HG02885 (cell line): ENCODE measurements at regions not wholly inside any gene's neighbourhood (a gene's known extent, or its start where the extent isn't known, plus 50 kb on each side); places are given as distances from the start of the nearest gene placed in this dataset.
"Not testable (repeated sequence)": the region's sequence is repeated elsewhere in the genome, so short reads cannot be mapped to it uniquely, and the experiment has no call there.

Source experiments
- ATAC-seq: cut with Tn5 transposase; IDR thresholded peaks from one replicate; pipeline ENCODE4 v1.9.1; 2021; ENCODE audit warnings: mild to moderate bottlenecking; ENCODE audit not compliant: unreplicated experiment, poor library complexity

DNA sequence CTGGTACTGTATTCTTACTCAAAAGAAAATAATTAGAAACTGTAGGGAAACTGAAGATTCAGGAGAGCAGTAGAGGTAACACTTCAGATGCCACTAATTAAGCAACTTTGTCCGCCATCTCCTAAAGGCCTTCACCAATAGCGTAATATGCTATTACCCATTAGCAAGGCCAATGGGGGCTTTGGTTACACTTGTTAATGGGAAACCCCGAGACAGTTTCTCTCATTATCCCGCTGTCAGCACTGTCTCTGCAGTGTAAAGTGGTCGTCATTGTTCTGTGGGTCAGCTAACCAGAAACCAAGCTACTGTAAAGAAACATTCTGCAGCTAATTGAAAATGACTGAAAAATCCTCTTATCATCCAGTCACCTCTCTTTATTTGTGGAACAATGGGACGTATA is 468.0 kb upstream of the POU3F2 start:
- ATAC-seq = no peak

DNA sequence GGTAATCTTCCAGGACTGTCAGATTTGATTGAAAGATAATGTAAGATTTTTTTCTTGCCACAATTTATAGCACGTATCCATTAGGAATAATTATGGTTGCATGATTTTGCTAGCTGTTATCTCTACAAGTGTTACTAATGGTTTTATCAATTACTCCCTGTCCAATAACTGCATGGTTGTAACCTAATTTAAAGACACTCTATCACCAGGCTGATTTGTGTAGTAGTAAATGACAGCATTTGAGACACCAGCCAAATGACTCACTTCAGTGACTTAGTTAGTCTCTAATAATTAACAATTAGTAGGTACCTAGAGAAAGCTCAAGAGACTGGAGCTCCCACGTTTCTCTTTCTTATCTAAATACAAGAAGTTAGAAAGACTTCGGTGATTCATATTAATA is 453.8 kb upstream of the POU3F2 start:
- no peak for ATAC-seq

DNA sequence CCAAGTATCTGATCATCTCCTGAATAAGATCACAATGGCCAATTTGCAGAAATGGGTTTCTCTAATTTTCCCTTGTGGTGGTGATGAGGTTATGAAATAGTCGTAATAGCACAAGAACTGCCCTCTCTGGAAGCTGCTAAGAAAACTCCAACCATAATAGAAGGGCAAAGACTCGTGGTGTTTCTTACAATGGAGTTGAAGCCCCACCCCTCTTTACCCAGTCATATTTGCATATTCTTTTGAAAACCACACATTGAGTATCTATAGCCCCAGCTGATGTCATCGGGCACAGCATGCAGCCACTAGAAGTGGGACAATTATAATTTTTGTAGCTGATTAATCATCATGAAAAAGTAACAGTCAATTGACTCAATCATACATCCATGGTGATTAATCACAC is 452.1 kb upstream of the POU3F2 start:
- no peak for ATAC-seq

- ATAC-seq = no peak
These were observed 450.0 kb upstream of the POU3F2 start for GRCh38 chr6:98384334-98384733.

GRCh38 chr6:98384801-98385200 is 449.6 kb upstream of the POU3F2 start:
- no peak for ATAC-seq

DNA sequence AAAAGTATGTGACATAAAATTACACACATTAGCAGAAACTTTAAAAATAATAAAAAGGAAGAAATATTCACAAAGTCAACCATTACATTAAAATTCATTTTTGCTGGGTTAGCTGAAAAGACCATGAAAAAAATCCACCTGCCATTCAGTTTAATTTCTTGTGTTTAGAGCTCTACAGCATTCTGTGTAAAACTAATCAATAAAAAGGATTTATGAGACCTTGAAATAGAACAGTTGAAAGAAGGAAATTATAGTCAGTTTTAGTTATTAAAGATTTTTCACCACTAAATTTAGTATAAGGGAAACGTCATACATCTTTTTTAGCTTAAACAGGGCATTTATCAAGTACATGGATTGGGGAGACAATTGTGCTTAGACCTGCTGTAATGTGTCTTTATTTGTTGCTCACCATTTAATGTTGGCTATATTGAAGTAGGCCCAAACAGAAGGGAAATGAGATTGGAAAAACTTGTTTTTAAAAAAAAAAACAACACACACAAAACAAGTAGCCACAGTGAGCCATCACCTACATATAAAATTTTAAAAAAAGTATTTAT is 438.7 kb upstream of the POU3F2 start:
- no peak for ATAC-seq

- ATAC-seq = no peak
These were observed 418.3 kb upstream of the POU3F2 start for GRCh38 chr6:98416027-98416426.

DNA sequence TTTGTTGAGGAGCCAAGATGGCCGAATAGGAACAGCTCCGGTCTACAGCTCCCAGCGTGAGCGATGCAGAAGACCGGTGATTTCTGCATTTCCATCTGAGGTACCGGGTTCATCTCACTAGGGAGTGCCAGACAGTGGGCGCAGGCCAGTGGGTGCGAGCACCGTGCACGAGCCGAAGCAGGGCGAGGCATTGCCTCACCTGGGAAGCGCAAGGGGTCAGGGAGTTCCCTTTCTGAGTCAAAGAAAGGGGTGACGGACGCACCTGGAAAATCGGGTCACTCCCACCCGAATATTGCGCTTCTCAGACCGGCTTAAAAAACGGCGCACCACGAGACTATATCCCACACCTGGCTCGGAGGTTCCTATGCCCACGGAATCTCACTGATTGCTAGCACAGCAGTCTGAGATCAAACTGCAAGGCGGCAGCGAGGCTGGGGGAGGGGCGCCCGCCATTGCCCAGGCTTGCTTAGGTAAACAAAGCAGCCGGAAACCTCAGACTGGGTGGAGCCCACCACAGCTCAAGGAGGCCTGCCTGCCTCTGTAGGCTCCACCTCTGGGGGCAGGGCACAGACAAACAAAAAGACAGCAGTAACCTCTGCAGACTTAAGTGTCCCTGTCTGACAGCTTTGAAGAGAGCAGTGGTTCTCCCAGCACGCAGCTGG is 417.7 kb upstream of the POU3F2 start:
- not testable (repeated sequence) for ATAC-seq

GRCh38 chr6:98433325-98434056 is 400.9 kb upstream of the POU3F2 start:
- ATAC-seq = peak; percentile 77

GRCh38 chr6:98443633-98444032 is 390.7 kb upstream of the POU3F2 start:
- ATAC-seq = no peak

- ATAC-seq = no peak
These were observed 381.7 kb upstream of the POU3F2 start for GRCh38 chr6:98452685-98453084.

GRCh38 chr6:98454809-98455322 is 379.5 kb upstream of the POU3F2 start:
- ATAC-seq = no peak

DNA sequence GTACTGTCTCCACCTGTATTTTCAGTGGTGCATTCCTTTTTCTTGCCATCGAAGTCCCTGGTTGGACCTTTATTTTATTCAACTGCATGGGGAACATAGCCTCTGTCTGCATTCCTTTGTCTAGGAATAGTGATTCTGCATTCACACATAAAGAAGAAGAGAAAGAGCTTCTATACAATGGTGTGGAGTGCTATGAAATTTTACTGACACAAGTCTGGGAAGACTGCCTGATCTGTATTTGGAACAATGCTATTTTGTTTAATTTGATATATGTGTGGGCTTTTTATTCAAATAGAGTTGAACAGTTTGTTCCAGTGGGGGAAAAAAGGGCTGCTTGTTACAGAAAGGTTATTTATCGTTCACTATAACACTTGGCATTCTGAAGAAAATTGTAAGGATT is 375.7 kb upstream of the POU3F2 start:
- ATAC-seq = no peak

GRCh38 chr6:98463038-98464000 is 371.1 kb upstream of the POU3F2 start:
- no peak for ATAC-seq

- no peak for ATAC-seq
These were observed 367.3 kb upstream of the POU3F2 start for GRCh38 chr6:98467091-98467490.

- ATAC-seq = no peak
These were observed 366.5 kb upstream of the POU3F2 start for GRCh38 chr6:98467902-98468301.

DNA sequence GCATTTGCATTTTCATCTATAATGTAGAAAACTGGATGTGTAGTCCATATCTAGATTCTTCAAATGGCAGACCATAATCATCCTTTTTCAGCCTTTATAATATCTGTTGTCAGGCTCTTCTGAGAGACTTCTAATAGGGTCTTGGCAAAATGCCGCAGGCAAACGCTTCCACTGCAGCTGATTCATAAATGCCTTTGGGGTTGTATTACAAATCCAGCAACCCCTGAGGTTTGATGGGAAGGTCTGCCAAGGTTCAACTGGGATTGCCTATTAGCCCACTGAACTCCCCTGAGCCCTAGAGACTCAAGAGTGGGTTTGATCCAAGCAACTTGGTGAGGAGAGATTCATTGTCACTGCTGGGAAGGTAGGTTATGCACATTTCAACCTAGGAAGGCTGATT is 365.2 kb upstream of the POU3F2 start:
- ATAC-seq = no peak

DNA sequence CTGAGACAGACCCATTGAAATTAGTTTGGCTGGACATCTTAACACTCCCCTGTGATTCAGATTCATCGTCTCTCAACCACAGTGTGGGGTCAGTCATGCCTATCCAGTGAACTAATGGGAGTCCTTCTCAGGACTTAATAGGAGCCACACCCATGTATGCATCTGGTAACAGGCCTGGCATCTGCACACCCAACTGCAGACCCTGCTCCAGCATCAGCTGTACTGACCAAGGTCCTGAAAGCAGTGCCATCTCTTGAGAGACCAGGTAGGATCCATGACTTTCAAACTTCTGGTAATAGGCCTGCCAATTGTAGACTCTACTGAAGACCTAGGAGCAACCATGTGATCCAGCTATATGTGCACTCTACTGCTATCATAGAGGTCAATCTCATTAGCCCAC is 363.6 kb upstream of the POU3F2 start:
- no peak for ATAC-seq

DNA sequence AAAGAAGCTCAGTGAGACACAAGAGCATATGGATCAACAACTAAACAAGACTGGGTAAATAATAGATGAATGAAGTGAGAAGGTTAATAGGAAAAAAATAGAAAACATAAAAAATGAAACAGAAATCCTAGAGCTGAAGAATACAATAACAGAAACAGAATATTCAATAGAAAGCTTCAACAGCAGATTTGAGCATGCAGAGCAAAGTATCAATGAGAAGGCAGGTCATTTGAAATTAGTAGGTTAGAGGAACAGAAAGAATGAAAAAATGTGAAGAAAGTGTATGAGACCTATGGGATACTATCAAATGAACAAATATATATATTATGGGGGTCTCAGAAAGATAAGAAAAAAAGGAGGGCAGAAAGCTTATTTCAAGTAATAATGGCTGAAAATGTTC is 362.9 kb upstream of the POU3F2 start:
- no peak for ATAC-seq

- ATAC-seq = no peak
These were observed 357.1 kb upstream of the POU3F2 start for GRCh38 chr6:98477231-98477630.
